GM23338 (cell line): ENCODE measurements at regions not wholly inside any gene's neighbourhood (a gene's known extent, or its start where the extent isn't known, plus 50 kb on each side); places are given as distances from the start of the nearest gene placed in this dataset.

Source experiments
- ATAC-seq: fragments of 200-7000 bp; cut with Tn5 transposase; 3 replicates; pipeline ENCODE4 v1.9.1; 2020
- DNase-seq: peaks from one replicate; pipeline ENCODE4 v3.0.0-alpha.2; 2015; ENCODE audit warnings: low spot score
- H2AFZ ChIP-seq: fragments of 200-600 bp; sonication (generic); 2 replicates; pipeline ENCODE4 v1.8.0; 2016; ENCODE audit warnings: antibody characterized with exemption, mild to moderate bottlenecking, moderate library complexity
- H3F3A ChIP-seq: fragments of 200-600 bp; sonication (generic); replicated peaks from 2 replicates; pipeline ENCODE4 v1.8.0; 2017; ENCODE audit warnings: antibody characterized with exemption, mixed run types, low read depth
- H3K27ac ChIP-seq: fragments of 200-600 bp; sonication (generic); 2 replicates; pipeline ENCODE4 v1.6.1; 2016; ENCODE audit warnings: low read depth
- H3K27me3 ChIP-seq: fragments of 200-600 bp; sonication (generic); 2 replicates; pipeline ENCODE4 v1.8.0; 2016; ENCODE audit warnings: mild to moderate bottlenecking, mixed run types, moderate library complexity; ENCODE audit not compliant: insufficient read depth
- H3K36me3 ChIP-seq: fragments of 200-600 bp; sonication (generic); 2 replicates; pipeline ENCODE4 v1.8.0; 2016; ENCODE audit warnings: mild to moderate bottlenecking; ENCODE audit not compliant: insufficient read depth
- H3K4me1 ChIP-seq: fragments of 200-600 bp; sonication (generic); 2 replicates; pipeline ENCODE4 v1.8.0; 2016; ENCODE audit warnings: mild to moderate bottlenecking, moderate library complexity; ENCODE audit not compliant: insufficient read depth
- H3K4me2 ChIP-seq: fragments of 200-600 bp; sonication (generic); 2 replicates; pipeline ENCODE4 v1.7.1; 2017; ENCODE audit warnings: mixed run types
- H3K4me3 ChIP-seq: fragments of 200-600 bp; sonication (generic); 2 replicates; pipeline ENCODE4 v1.6.1; 2016; ENCODE audit warnings: mixed run types
- H3K79me2 ChIP-seq: fragments of 200-600 bp; sonication (generic); replicated peaks from 2 replicates; pipeline ENCODE4 v1.8.0; 2017; ENCODE audit warnings: mild to moderate bottlenecking; ENCODE audit not compliant: insufficient read depth
- H3K9me2 ChIP-seq: fragments of 200-600 bp; sonication (generic); 2 replicates; pipeline ENCODE4 v1.8.0; 2017; ENCODE audit not compliant: insufficient read depth
- H4K20me1 ChIP-seq: fragments of 200-600 bp; sonication (generic); replicated peaks from 2 replicates; pipeline ENCODE4 v1.8.0; 2017; ENCODE audit warnings: mild to moderate bottlenecking; ENCODE audit not compliant: insufficient read depth
- H3K27ac Mint-ChIP-seq: 2 replicates; pipeline ENCODE4 v1.8.0; 2020; ENCODE audit warnings: inconsistent platforms, mild to moderate bottlenecking, moderate library complexity, mixed read lengths
- H3K27me3 Mint-ChIP-seq: 3 replicates; pipeline ENCODE4 v1.8.0; 2022; ENCODE audit warnings: low read depth, mild to moderate bottlenecking, moderate library complexity, mixed read lengths, inconsistent platforms; ENCODE audit not compliant: insufficient read depth, poor library complexity
- H3K36me3 Mint-ChIP-seq: 3 replicates; pipeline ENCODE4 v1.8.0; 2021; ENCODE audit warnings: low read depth, mild to moderate bottlenecking, inconsistent platforms, moderate library complexity, mixed read lengths
- H3K4me1 Mint-ChIP-seq: 3 replicates; pipeline ENCODE4 v1.8.0; 2020; ENCODE audit warnings: mild to moderate bottlenecking, inconsistent platforms, mixed read lengths
- H3K4me3 Mint-ChIP-seq: 3 replicates; pipeline ENCODE4 v1.8.0; 2021; ENCODE audit warnings: moderate library complexity, mild to moderate bottlenecking, inconsistent platforms, mixed read lengths
- H3K9me3 Mint-ChIP-seq: 3 replicates; pipeline ENCODE4 v1.8.0; 2020; ENCODE audit warnings: moderate library complexity, mild to moderate bottlenecking, inconsistent platforms, mixed read lengths
- CREB1 ChIP-seq: fragments of 250-450 bp; sonication (Bioruptor Pico); IDR thresholded peaks from 2 replicates; pipeline ENCODE4 v1.5.0; 2020; ENCODE audit warnings: low read depth, mild to moderate bottlenecking, moderate library complexity
- CTCF ChIP-seq, 2 experiments: fragments of 200-600 bp in 1 of 2; sonication (generic) in 1 of 2; conservative IDR thresholded peaks; 2 replicates each; pipeline versions ENCODE4 v1.5.1 to v1.6.1; 2016 to 2017; ENCODE audit warnings: antibody characterized with exemption in 2 of 2, low read depth in 2 of 2, mild to moderate bottlenecking in 2 of 2, moderate library complexity in 1 of 2
- ETS1 ChIP-seq: IDR thresholded peaks from 2 replicates; pipeline ENCODE4 v1.6.1; 2016; ENCODE audit warnings: antibody characterized with exemption
- EZH2 ChIP-seq: fragments of 200-600 bp; sonication (generic); IDR thresholded peaks from one replicate; pipeline ENCODE4 v1.8.0; 2017; ENCODE audit warnings: antibody characterized with exemption, mild to moderate bottlenecking, low read depth; ENCODE audit not compliant: unreplicated experiment
- EZH2phosphoT487 ChIP-seq: fragments of 200-600 bp; sonication (generic); IDR thresholded peaks from one replicate; pipeline ENCODE4 v1.8.1; 2018; ENCODE audit warnings: antibody characterized with exemption; ENCODE audit not compliant: unreplicated experiment
- JUNB ChIP-seq: IDR thresholded peaks from one replicate; pipeline ENCODE4 v1.6.1; 2016; ENCODE audit warnings: antibody characterized with exemption; ENCODE audit not compliant: unreplicated experiment
- NANOG ChIP-seq: IDR thresholded peaks from 2 replicates; pipeline ENCODE4 v1.6.1; 2016; ENCODE audit warnings: antibody characterized with exemption, borderline replicate concordance
- POLR2AphosphoS5 ChIP-seq: IDR thresholded peaks from 2 replicates; pipeline ENCODE4 v1.6.1; 2016; ENCODE audit warnings: antibody characterized with exemption, low read depth
- REST ChIP-seq: IDR thresholded peaks from one replicate; pipeline ENCODE4 v1.6.1; 2018; ENCODE audit warnings: antibody characterized with exemption; ENCODE audit not compliant: unreplicated experiment
- STAT1 ChIP-seq: IDR thresholded peaks from one replicate; pipeline ENCODE4 v1.6.1; 2016; ENCODE audit warnings: antibody characterized with exemption; ENCODE audit not compliant: unreplicated experiment
- ZNF114 ChIP-seq: fragments of 250-450 bp; sonication (Bioruptor Pico); IDR thresholded peaks from 2 replicates; pipeline ENCODE4 v1.5.0; 2020; ENCODE audit warnings: mild to moderate bottlenecking, moderate library complexity
- ZNF331 ChIP-seq: fragments of 250-450 bp; sonication (Bioruptor Pico); IDR thresholded peaks from 2 replicates; pipeline ENCODE4 v1.5.0; 2020; ENCODE audit warnings: low read depth, mild to moderate bottlenecking, moderate library complexity
- ZNF462 ChIP-seq: fragments of 250-450 bp; sonication (Bioruptor Pico); IDR thresholded peaks from 2 replicates; pipeline ENCODE4 v1.5.0; 2020; ENCODE audit warnings: mild to moderate bottlenecking, moderate library complexity

GRCh38 chr6:168988280-168988679, 265.4 kb downstream of the THBS2 start:
- H3K36me3 Mint-ChIP-seq = peaks cover 10% of the 10 kb centered on the region
- no peak overlapping the region for H3K4me3 Mint-ChIP-seq

More at GRCh38 chr6:168988280-168988679, 265.4 kb downstream of the THBS2 start:
- no peak overlapping the region for H3K4me3 ChIP-seq
- Mint-ChIP-seq H3K9me3 (peaks cover 14% of the 10 kb centered on the region), H3K27ac (no peak overlapping the region), H3K4me1 (0 out of 3 replicates have a peak, but pooled peaks cover 3% of the 10 kb centered on the region), H3K27me3 (peaks cover 15% of the 10 kb centered on the region)
- no peak overlapping the region for H2AFZ ChIP-seq
- H3F3A ChIP-seq = no peaks in the 10 kb centered on the region
- H3K27me3 ChIP-seq = no peaks in the 10 kb centered on the region
- no peak overlapping the region for H3K4me2 ChIP-seq
- H3K79me2 ChIP-seq = no peaks in the 10 kb centered on the region
- ATAC-seq (no peak), DNase-seq (no peak)
- no peaks in the 10 kb centered on the region for H3K36me3 ChIP-seq
- H3K27ac ChIP-seq = no peak overlapping the region
- H3K9me2 ChIP-seq = no peaks in the 10 kb centered on the region
- no peaks in the 10 kb centered on the region for H3K4me1 ChIP-seq
- TF ChIP-seq NANOG = no peak
- no peak for TF ChIP-seq CREB1 (CRISPR knock-in tag)
- TF ChIP-seq POLR2AphosphoS5 = no peak
- TF ChIP-seq EZH2 = no peak
- TF ChIP-seq ZNF462 (CRISPR knock-in tag) = no peak
- TF ChIP-seq ETS1 = no peak
- TF ChIP-seq STAT1 = no peak
- no peak for TF ChIP-seq ZNF114 (CRISPR knock-in tag)
- TF ChIP-seq JUNB = no peak
- TF ChIP-seq CTCF (conservative IDR thresholded peaks at IDR 0.05; ENCODE audit: low read depth in 2 of 2) = no peak
- no peak for TF ChIP-seq EZH2phosphoT487
- no peak for TF ChIP-seq ZNF331 (CRISPR knock-in tag)
- no peak for TF ChIP-seq REST
- no peaks in the 10 kb centered on the region for H4K20me1 ChIP-seq
